Left lung (tissue), 4 donors: ENCODE measurements at regions not wholly inside any gene's neighbourhood (a gene's known extent, or its start where the extent isn't known, plus 50 kb on each side); places are given as distances from the start of the nearest gene placed in this dataset.

ENCODE experiments used
- ATAC-seq: fragments of 200-7000 bp; cut with Tn5 transposase; one replicate; pipeline ENCODE4 v1.9.1; 2020; ENCODE audit warnings: moderate library complexity
- DNase-seq, 4 donors: peaks; one replicate each; pipeline ENCODE4 v3.0.0-alpha.2; 2013 to 2020
- H3K27ac ChIP-seq, 2 donors: fragments of 200-600 bp; sonication (generic) in 1 of 2; one replicate each; pipeline versions ENCODE4 v1.5.0 to v1.8.0; 2020 to 2021
- H3K27me3 ChIP-seq, 2 donors: fragments of 200-600 bp; sonication (generic) in 1 of 2; one replicate each; pipeline versions ENCODE4 v1.5.0 to v1.8.0; 2020 to 2021
- H3K36me3 ChIP-seq, 2 donors: fragments of 200-600 bp; sonication (generic) in 1 of 2; one replicate each; pipeline versions ENCODE4 v1.5.0 to v1.8.0; 2020 to 2021
- H3K4me1 ChIP-seq, 2 donors: fragments of 200-600 bp; one replicate each; pipeline ENCODE4 v1.8.0; 2021
- H3K4me3 ChIP-seq, 2 donors: fragments of 200-600 bp; sonication (generic) in 1 of 2; one replicate each; pipeline versions ENCODE4 v1.5.0 to v1.8.0; 2020 to 2021; ENCODE audit warnings: mild to moderate bottlenecking in 1 of 2
- H3K9me3 ChIP-seq, 2 donors: fragments of 200-600 bp; sonication (generic) in 1 of 2; one replicate each; pipeline versions ENCODE4 v1.5.0 to v1.8.0; 2020 to 2021
- CTCF ChIP-seq, 2 donors: fragments of 200-600 bp; sonication (generic) in 1 of 2; IDR thresholded peaks; one replicate each; pipeline versions ENCODE4 v1.5.0 to v1.8.0; 2021; ENCODE audit warnings: antibody characterized with exemption in 2 of 2
- intact Hi-C, 2 donors: fragments of 100-400 bp; cut with DNase I; formaldehyde crosslinking; loops; one replicate each; pipeline versions ENCODE4 v1.11.2 to v1.14.2; 2022
- donor health status: DM: no; HTN: yes; CAD: no.
- donor health status: DM: no; HTN: no; CAD: no.

- Histone ChIP-seq H3K4me3 (no peak overlapping the region), H3K4me1 (peaks cover 0 to 13% of the 10 kb centered on the region in 2 donors), H3K9me3 (peaks cover 0 to 13% of the 10 kb centered on the region in 2 donors), H3K27ac (peak overlapping the region; percentile 31 to 35), H3K36me3 (no peaks in the 10 kb centered on the region), H3K27me3 (no peaks in the 10 kb centered on the region)
- peak in 2 of 4 donors; percentile 2 to 34 for DNase-seq
- intact Hi-C loops = no loop called here
- TF ChIP-seq CTCF (IDR thresholded peaks at IDR 0.05) = no peak
- ATAC-seq = peak; percentile 89
Observed at GRCh38 chr6:148657048-148657447, 89.8 kb upstream of the UST start.

DNA sequence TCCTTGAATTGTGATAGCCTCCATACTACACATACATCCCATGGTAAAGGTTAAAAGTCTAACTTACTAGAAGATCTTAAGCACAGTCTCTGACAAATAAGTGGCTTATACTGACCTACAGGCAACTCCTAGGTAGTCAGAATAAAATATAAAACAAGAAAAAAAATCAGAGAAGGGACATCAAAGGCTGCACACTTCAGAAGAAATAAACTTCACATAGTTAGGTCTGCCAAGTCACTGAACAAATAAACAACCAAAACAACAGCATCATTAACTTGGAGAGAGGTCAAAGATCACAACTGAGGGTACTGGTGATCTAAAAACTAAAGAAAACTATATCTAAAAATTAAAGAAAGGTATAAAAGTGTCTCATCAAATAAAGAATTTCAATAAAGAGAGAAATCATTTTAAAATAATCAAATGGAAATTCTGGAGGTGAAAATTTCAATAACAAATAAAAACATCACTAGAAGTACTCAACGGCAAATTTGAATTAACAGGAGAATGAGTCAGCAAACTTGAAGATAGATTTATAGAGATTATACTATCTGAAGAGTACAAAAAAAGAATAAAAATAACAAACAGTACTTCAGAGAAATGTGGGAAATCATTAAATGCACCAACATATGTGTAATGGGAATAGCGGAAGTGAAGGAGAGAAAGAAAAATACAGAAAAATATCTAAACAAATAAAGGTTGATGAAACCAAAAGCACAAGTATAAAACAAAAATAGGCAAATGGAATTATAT, 88.0 kb upstream of the UST start:
- DNase-seq (no peak), ATAC-seq (no peak)
- Histone ChIP-seq H3K27me3 (no peaks in the 10 kb centered on the region), H3K4me3 (no peak overlapping the region), H3K36me3 (no peaks in the 10 kb centered on the region), H3K27ac (no peak overlapping the region), H3K4me1 (peaks cover 0 to 13% of the 10 kb centered on the region in 2 donors), H3K9me3 (peaks cover 0 to 6% of the 10 kb centered on the region in 2 donors)
- intact Hi-C loops = no loop called here
- TF ChIP-seq CTCF (IDR thresholded peaks at IDR 0.05) = no peak

DNA sequence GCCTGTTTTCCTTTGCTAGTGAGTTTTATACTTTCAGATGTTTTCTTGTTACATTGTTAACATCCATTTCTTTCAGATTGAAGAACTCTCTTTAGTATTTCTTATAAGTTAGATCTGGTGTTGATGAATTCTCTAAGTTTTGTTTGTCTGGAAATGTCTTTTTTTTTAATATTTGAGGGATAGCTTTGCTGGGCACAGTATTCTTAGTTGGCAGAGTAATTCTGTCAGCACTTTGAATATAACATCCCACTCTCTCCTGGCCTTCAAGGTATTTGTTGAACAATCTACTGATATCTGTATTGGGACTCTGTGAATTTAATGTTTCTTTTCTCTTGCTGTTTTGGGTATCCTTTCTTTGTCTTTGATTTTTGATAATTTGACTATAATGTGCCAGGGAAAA, 79.4 kb upstream of the UST start:
- Histone ChIP-seq H3K4me3 (no peak overlapping the region), H3K9me3 (peaks cover 0 to 57% of the 10 kb centered on the region in 2 donors), H3K4me1 (no peaks in the 10 kb centered on the region), H3K27me3 (no peaks in the 10 kb centered on the region), H3K27ac (no peak overlapping the region), H3K36me3 (no peaks in the 10 kb centered on the region)
- ATAC-seq (no peak), DNase-seq (no peak)
- intact Hi-C loops = no loop called here
- no peak for TF ChIP-seq CTCF (IDR thresholded peaks at IDR 0.05)

DNA sequence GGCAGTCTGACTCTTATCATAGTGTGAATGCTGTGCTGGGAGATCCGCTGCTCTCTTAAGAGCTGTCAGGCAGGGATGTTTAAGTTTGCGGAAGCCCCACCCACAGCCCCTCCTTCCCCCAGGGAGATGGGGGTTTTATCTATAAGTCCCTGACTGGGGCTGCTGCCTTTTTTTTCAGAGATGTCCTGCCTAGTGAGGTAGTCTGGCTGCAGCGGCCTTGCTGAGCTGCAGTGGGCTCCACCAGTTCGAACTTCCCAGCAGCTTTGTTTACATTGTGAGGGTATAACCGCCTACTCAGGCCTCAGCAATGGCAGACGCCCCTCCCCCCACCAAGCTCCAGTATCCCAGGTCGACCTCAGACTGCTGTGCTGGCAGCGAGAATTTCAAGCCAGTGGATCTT, 75.7 kb upstream of the UST start:
- no peaks in the 10 kb centered on the region for H3K27me3 ChIP-seq
- ATAC-seq = no peak
- TF ChIP-seq CTCF (IDR thresholded peaks at IDR 0.05) = no peak
- H3K9me3 ChIP-seq = peaks cover 0 to 62% of the 10 kb centered on the region in 2 donors
- intact Hi-C loops = no loop called here
- H3K4me1 ChIP-seq = no peaks in the 10 kb centered on the region
- no peak for DNase-seq
- H3K27ac ChIP-seq = no peak overlapping the region
- no peak overlapping the region for H3K4me3 ChIP-seq
- no peaks in the 10 kb centered on the region for H3K36me3 ChIP-seq

- Histone ChIP-seq H3K27ac (no peak overlapping the region), H3K36me3 (no peaks in the 10 kb centered on the region), H3K9me3 (peaks cover 0 to 53% of the 10 kb centered on the region in 2 donors), H3K4me3 (no peak overlapping the region), H3K4me1 (no peaks in the 10 kb centered on the region), H3K27me3 (no peaks in the 10 kb centered on the region)
- ATAC-seq (no peak), DNase-seq (no peak)
- TF ChIP-seq CTCF (IDR thresholded peaks at IDR 0.05) = no peak
- intact Hi-C loops = no loop called here
Observed at GRCh38 chr6:148671952-148672351, 74.9 kb upstream of the UST start.
